Brain microvascular endothelial cell (primary cell): ENCODE measurements at regions not wholly inside any gene's neighbourhood (a gene's known extent, or its start where the extent isn't known, plus 50 kb on each side); places are given as distances from the start of the nearest gene placed in this dataset.
A peak's percentile ranks its signal among the peaks of the same experiment; 100 is the strongest.

Experiments
- DNase-seq: peaks from one replicate; pipeline ENCODE4 v3.0.0-alpha.2; 2020
- H3K27ac ChIP-seq: fragments of 250-450 bp; sonication (Bioruptor Pico); 2 replicates; pipeline ENCODE4 v1.5.1; 2020; ENCODE audit warnings: mild to moderate bottlenecking, moderate library complexity
- H3K27me3 ChIP-seq: fragments of 250-450 bp; sonication (Bioruptor Pico); replicated peaks from 2 replicates; pipeline ENCODE4 v1.5.1; 2020; ENCODE audit warnings: mild to moderate bottlenecking
- H3K36me3 ChIP-seq: fragments of 250-450 bp; sonication (Bioruptor Pico); replicated peaks from 2 replicates; pipeline ENCODE4 v1.5.1; 2020; ENCODE audit warnings: mild to moderate bottlenecking
- H3K4me3 ChIP-seq: 2 replicates; pipeline ENCODE4 v1.5.1; 2011; ENCODE audit warnings: low read depth, mild to moderate bottlenecking, control low read depth, low read length, moderate library complexity
- CTCF ChIP-seq: IDR thresholded peaks from 2 replicates; pipeline ENCODE4 v1.5.1; 2011; ENCODE audit warnings: low read depth, mild to moderate bottlenecking, moderate library complexity, low read length, control low read depth, inconsistent platforms; ENCODE audit errors: missing control alignments
- in situ Hi-C: cut with HindIII; loops from 2 replicates; pipeline ENCODE4 v1.10.0; 2017; ENCODE audit warnings: low sequenced_read_pairs, low pct_ligation_motif_present

- in situ Hi-C loops, result no loop called here
- no peak for TF ChIP-seq CTCF
- no peaks in the 10 kb centered on the region for H3K27me3 ChIP-seq
- no peak overlapping the region for H3K27ac ChIP-seq
- no peaks in the 10 kb centered on the region for H3K36me3 ChIP-seq
- no peak for DNase-seq
- H3K4me3 ChIP-seq, result no peak overlapping the region
These were observed 378.4 kb downstream of the LPIN1 start for GRCh38 chr2:12124790-12125189.

- Histone ChIP-seq H3K4me3 (no peak overlapping the region), H3K27me3 (no peaks in the 10 kb centered on the region), H3K36me3 (no peaks in the 10 kb centered on the region), H3K27ac (no peak overlapping the region)
- TF ChIP-seq CTCF, result no peak
- in situ Hi-C loops, result no loop called here
- DNase-seq, result no peak
These were observed 379.9 kb downstream of the LPIN1 start for GRCh38 chr2:12126318-12126717.

GRCh38 chr2:12127638-12128037 is 381.2 kb downstream of the LPIN1 start:
- H3K27me3 ChIP-seq, result no peaks in the 10 kb centered on the region
- no peak overlapping the region for H3K4me3 ChIP-seq
- DNase-seq, result no peak
- no peak overlapping the region for H3K27ac ChIP-seq
- no peak for TF ChIP-seq CTCF
- in situ Hi-C loops, result no loop called here
- H3K36me3 ChIP-seq, result no peaks in the 10 kb centered on the region

- Histone ChIP-seq H3K4me3 (no peak overlapping the region), H3K27me3 (no peaks in the 10 kb centered on the region), H3K36me3 (no peaks in the 10 kb centered on the region), H3K27ac (no peak overlapping the region)
- in situ Hi-C loops, result no loop called here
- TF ChIP-seq CTCF, result no peak
- peak; percentile 36 for DNase-seq
These were observed 385.5 kb downstream of the LPIN1 start for GRCh38 chr2:12131975-12132374.

- H3K27me3 ChIP-seq, result no peaks in the 10 kb centered on the region
- no peak for DNase-seq
- no peak overlapping the region for H3K27ac ChIP-seq
- no peaks in the 10 kb centered on the region for H3K36me3 ChIP-seq
- TF ChIP-seq CTCF, result no peak
- in situ Hi-C loops, result no loop called here
- H3K4me3 ChIP-seq, result no peak overlapping the region
These were observed 395.3 kb downstream of the LPIN1 start for GRCh38 chr2:12141618-12142258.

GRCh38 chr2:12151716-12152115 is 405.3 kb downstream of the LPIN1 start:
- H3K4me3 ChIP-seq, result no peak overlapping the region
- no peak for DNase-seq
- no peaks in the 10 kb centered on the region for H3K36me3 ChIP-seq
- H3K27me3 ChIP-seq, result no peaks in the 10 kb centered on the region
- no peak for TF ChIP-seq CTCF
- H3K27ac ChIP-seq, result no peak overlapping the region
- in situ Hi-C loops, result no loop called here
